HepG2 (cell line): ENCODE measurements at regions not wholly inside any gene's neighbourhood (a gene's known extent, or its start where the extent isn't known, plus 50 kb on each side); places are given as distances from the start of the nearest gene placed in this dataset.

Source experiments
- CHCHD3 ChIP-seq: sonication (generic); formaldehyde crosslinking; IDR thresholded peaks from 2 replicates; pipeline ENCODE4 v1.8.0; 2022; ENCODE audit warnings: mild to moderate bottlenecking, missing genetic modification reagents, moderate library complexity
- EP300 ChIP-seq, 3 experiments: sonication (generic) in 1 of 3; formaldehyde crosslinking in 1 of 3; IDR thresholded peaks; 2 replicates each; pipeline versions ENCODE4 v1.5.1 to v1.6.1; 2011 to 2020; ENCODE audit warnings: low read depth in 2 of 3, low read length in 2 of 3, borderline replicate concordance in 1 of 3, improper control_type of control experiment in 1 of 3, mild to moderate bottlenecking in 1 of 3, missing genetic modification reagents in 1 of 3, moderate library complexity in 1 of 3
- SIX4 ChIP-seq: sonication (generic); formaldehyde crosslinking; IDR thresholded peaks from 2 replicates; pipeline ENCODE4 v1.4.0; 2020; ENCODE audit warnings: missing genetic modification reagents
- ZNF264 ChIP-seq: sonication (generic); formaldehyde crosslinking; IDR thresholded peaks from 2 replicates; pipeline ENCODE4 v1.4.0; 2020; ENCODE audit warnings: missing genetic modification reagents
- ZNF468 ChIP-seq: sonication (generic); formaldehyde crosslinking; IDR thresholded peaks from 2 replicates; pipeline ENCODE4 v1.8.0; 2022; ENCODE audit warnings: mild to moderate bottlenecking, moderate library complexity, missing genetic modification reagents
- TF ChIP-seq, protein P1 (sequence below): sonication (generic); formaldehyde crosslinking; IDR thresholded peaks from 2 replicates; pipeline ENCODE4; 2020; ENCODE audit warnings: missing genetic modification reagents, mild to moderate bottlenecking, borderline replicate concordance
- TF ChIP-seq, protein P2 (sequence below): IDR thresholded peaks from 2 replicates; pipeline ENCODE4 v1.4.0; 2020; ENCODE audit warnings: mild to moderate bottlenecking, missing genetic modification reagents
- TF ChIP-seq, protein P3 (sequence below): sonication (generic); formaldehyde crosslinking; IDR thresholded peaks from 2 replicates; pipeline ENCODE4 v1.5.1; 2020; ENCODE audit warnings: mild to moderate bottlenecking, missing genetic modification reagents, borderline replicate concordance
- TF ChIP-seq, protein P4 (sequence below): sonication (generic); formaldehyde crosslinking; IDR thresholded peaks from 2 replicates; pipeline ENCODE4 v1.4.0; 2020; ENCODE audit warnings: mild to moderate bottlenecking, missing genetic modification reagents

DNA sequence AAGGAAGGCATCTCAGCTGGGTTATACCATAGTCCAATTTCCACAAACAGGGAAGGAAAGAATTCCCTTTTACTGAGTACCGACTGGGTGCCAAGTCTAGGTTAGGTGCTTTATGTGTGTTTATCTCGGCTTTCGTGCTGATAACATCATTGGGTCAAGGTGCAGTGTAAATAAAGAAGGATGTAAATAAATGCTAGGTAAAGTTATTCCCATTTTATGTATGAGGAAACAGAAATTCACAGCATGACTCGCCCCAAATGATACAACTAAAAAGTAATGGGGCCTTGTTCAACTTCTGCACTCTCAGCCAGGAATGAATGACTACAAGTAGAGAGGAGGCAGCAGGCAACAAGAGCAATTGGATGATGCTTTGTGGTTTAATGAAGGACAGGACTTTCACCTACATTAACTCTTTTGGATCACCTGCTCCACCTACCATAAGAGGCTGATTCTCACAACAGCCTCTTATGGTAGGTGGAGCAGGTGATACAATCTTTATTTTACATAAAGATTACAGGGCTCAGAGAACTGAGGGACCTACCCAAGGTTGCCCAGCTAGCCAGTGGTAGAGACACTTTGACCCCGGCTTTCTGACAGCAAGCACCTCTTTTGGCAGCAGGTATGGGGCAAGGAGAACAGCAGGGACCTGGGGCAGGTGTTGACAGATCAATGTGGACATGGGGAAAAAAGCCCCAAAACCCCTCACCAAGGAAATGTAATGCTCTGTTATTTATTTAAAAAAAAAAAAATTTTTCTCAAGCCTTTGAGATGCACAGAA, 213.4 kb upstream of the NUDT4 start (continued):
- TF ChIP-seq, protein P1, sequence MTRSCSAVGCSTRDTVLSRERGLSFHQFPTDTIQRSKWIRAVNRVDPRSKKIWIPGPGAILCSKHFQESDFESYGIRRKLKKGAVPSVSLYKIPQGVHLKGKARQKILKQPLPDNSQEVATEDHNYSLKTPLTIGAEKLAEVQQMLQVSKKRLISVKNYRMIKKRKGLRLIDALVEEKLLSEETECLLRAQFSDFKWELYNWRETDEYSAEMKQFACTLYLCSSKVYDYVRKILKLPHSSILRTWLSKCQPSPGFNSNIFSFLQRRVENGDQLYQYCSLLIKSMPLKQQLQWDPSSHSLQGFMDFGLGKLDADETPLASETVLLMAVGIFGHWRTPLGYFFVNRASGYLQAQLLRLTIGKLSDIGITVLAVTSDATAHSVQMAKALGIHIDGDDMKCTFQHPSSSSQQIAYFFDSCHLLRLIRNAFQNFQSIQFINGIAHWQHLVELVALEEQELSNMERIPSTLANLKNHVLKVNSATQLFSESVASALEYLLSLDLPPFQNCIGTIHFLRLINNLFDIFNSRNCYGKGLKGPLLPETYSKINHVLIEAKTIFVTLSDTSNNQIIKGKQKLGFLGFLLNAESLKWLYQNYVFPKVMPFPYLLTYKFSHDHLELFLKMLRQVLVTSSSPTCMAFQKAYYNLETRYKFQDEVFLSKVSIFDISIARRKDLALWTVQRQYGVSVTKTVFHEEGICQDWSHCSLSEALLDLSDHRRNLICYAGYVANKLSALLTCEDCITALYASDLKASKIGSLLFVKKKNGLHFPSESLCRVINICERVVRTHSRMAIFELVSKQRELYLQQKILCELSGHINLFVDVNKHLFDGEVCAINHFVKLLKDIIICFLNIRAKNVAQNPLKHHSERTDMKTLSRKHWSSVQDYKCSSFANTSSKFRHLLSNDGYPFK (CRISPR knock-in tag): no peak
- no peak for TF ChIP-seq ZNF468 (CRISPR knock-in tag)
- TF ChIP-seq SIX4: no peak
- TF ChIP-seq, protein P2, sequence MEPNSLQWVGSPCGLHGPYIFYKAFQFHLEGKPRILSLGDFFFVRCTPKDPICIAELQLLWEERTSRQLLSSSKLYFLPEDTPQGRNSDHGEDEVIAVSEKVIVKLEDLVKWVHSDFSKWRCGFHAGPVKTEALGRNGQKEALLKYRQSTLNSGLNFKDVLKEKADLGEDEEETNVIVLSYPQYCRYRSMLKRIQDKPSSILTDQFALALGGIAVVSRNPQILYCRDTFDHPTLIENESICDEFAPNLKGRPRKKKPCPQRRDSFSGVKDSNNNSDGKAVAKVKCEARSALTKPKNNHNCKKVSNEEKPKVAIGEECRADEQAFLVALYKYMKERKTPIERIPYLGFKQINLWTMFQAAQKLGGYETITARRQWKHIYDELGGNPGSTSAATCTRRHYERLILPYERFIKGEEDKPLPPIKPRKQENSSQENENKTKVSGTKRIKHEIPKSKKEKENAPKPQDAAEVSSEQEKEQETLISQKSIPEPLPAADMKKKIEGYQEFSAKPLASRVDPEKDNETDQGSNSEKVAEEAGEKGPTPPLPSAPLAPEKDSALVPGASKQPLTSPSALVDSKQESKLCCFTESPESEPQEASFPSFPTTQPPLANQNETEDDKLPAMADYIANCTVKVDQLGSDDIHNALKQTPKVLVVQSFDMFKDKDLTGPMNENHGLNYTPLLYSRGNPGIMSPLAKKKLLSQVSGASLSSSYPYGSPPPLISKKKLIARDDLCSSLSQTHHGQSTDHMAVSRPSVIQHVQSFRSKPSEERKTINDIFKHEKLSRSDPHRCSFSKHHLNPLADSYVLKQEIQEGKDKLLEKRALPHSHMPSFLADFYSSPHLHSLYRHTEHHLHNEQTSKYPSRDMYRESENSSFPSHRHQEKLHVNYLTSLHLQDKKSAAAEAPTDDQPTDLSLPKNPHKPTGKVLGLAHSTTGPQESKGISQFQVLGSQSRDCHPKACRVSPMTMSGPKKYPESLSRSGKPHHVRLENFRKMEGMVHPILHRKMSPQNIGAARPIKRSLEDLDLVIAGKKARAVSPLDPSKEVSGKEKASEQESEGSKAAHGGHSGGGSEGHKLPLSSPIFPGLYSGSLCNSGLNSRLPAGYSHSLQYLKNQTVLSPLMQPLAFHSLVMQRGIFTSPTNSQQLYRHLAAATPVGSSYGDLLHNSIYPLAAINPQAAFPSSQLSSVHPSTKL (CRISPR knock-in tag): peak; percentile 32; the same call in 1 of the 2 replicates
- TF ChIP-seq, protein P3, sequence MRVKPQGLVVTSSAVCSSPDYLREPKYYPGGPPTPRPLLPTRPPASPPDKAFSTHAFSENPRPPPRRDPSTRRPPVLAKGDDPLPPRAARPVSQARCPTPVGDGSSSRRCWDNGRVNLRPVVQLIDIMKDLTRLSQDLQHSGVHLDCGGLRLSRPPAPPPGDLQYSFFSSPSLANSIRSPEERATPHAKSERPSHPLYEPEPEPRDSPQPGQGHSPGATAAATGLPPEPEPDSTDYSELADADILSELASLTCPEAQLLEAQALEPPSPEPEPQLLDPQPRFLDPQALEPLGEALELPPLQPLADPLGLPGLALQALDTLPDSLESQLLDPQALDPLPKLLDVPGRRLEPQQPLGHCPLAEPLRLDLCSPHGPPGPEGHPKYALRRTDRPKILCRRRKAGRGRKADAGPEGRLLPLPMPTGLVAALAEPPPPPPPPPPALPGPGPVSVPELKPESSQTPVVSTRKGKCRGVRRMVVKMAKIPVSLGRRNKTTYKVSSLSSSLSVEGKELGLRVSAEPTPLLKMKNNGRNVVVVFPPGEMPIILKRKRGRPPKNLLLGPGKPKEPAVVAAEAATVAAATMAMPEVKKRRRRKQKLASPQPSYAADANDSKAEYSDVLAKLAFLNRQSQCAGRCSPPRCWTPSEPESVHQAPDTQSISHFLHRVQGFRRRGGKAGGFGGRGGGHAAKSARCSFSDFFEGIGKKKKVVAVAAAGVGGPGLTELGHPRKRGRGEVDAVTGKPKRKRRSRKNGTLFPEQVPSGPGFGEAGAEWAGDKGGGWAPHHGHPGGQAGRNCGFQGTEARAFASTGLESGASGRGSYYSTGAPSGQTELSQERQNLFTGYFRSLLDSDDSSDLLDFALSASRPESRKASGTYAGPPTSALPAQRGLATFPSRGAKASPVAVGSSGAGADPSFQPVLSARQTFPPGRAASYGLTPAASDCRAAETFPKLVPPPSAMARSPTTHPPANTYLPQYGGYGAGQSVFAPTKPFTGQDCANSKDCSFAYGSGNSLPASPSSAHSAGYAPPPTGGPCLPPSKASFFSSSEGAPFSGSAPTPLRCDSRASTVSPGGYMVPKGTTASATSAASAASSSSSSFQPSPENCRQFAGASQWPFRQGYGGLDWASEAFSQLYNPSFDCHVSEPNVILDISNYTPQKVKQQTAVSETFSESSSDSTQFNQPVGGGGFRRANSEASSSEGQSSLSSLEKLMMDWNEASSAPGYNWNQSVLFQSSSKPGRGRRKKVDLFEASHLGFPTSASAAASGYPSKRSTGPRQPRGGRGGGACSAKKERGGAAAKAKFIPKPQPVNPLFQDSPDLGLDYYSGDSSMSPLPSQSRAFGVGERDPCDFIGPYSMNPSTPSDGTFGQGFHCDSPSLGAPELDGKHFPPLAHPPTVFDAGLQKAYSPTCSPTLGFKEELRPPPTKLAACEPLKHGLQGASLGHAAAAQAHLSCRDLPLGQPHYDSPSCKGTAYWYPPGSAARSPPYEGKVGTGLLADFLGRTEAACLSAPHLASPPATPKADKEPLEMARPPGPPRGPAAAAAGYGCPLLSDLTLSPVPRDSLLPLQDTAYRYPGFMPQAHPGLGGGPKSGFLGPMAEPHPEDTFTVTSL (CRISPR knock-in tag): peak; percentile 30; the same call in 1 of the 2 replicates
- TF ChIP-seq EP300 (IDR thresholded peaks at IDR 0.05; ENCODE audit: low read depth in 2 of 2, low read length in 2 of 2): 0 out of 4 replicates have a peak, but pooled peaks of 1 of the 2 experiments have one; percentile 18
- TF ChIP-seq EP300 (CRISPR knock-in tag; IDR thresholded peaks at IDR 0.05; ENCODE audit: borderline replicate concordance): no peak
- TF ChIP-seq, protein P4, sequence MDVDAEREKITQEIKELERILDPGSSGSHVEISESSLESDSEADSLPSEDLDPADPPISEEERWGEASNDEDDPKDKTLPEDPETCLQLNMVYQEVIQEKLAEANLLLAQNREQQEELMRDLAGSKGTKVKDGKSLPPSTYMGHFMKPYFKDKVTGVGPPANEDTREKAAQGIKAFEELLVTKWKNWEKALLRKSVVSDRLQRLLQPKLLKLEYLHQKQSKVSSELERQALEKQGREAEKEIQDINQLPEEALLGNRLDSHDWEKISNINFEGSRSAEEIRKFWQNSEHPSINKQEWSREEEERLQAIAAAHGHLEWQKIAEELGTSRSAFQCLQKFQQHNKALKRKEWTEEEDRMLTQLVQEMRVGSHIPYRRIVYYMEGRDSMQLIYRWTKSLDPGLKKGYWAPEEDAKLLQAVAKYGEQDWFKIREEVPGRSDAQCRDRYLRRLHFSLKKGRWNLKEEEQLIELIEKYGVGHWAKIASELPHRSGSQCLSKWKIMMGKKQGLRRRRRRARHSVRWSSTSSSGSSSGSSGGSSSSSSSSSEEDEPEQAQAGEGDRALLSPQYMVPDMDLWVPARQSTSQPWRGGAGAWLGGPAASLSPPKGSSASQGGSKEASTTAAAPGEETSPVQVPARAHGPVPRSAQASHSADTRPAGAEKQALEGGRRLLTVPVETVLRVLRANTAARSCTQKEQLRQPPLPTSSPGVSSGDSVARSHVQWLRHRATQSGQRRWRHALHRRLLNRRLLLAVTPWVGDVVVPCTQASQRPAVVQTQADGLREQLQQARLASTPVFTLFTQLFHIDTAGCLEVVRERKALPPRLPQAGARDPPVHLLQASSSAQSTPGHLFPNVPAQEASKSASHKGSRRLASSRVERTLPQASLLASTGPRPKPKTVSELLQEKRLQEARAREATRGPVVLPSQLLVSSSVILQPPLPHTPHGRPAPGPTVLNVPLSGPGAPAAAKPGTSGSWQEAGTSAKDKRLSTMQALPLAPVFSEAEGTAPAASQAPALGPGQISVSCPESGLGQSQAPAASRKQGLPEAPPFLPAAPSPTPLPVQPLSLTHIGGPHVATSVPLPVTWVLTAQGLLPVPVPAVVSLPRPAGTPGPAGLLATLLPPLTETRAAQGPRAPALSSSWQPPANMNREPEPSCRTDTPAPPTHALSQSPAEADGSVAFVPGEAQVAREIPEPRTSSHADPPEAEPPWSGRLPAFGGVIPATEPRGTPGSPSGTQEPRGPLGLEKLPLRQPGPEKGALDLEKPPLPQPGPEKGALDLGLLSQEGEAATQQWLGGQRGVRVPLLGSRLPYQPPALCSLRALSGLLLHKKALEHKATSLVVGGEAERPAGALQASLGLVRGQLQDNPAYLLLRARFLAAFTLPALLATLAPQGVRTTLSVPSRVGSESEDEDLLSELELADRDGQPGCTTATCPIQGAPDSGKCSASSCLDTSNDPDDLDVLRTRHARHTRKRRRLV: no peak
- no peak for TF ChIP-seq CHCHD3 (CRISPR knock-in tag)
- no peak for TF ChIP-seq ZNF264
